Transverse colon (tissue), 4 donors: ENCODE measurements at regions not wholly inside any gene's neighbourhood (a gene's known extent, or its start where the extent isn't known, plus 50 kb on each side); places are given as distances from the start of the nearest gene placed in this dataset.

Experiments
- EP300 ChIP-seq: sonication (generic); formaldehyde crosslinking; IDR thresholded peaks from one replicate; pipeline ENCODE4 v1.6.1; 2017; ENCODE audit warnings: antibody characterized with exemption, low read depth
- POLR2A ChIP-seq: fragments of 450-650 bp; IDR thresholded peaks from one replicate; pipeline ENCODE4 v1.6.1; 2016; ENCODE audit warnings: antibody characterized with exemption, mild to moderate bottlenecking, moderate library complexity
- POLR2AphosphoS5 ChIP-seq, 3 donors: sonication (generic); formaldehyde crosslinking; IDR thresholded peaks; one replicate each; pipeline ENCODE4 v1.6.1; 2016; ENCODE audit warnings: antibody characterized with exemption in 3 of 3
- TF ChIP-seq, protein P1 (sequence below), 5 experiments: fragments of 200-600 bp in 3 of 5; fragments of 450-650 bp in 2 of 5; sonication (generic) in 3 of 5; IDR thresholded peaks; 1 replicate in 2 of 5; 2 replicates in 3 of 5; pipeline ENCODE4 v1.5.1; 2016 to 2017; ENCODE audit warnings: antibody characterized with exemption in 5 of 5, inconsistent platforms in 3 of 5, mild to moderate bottlenecking in 2 of 5, moderate library complexity in 1 of 5

DNA sequence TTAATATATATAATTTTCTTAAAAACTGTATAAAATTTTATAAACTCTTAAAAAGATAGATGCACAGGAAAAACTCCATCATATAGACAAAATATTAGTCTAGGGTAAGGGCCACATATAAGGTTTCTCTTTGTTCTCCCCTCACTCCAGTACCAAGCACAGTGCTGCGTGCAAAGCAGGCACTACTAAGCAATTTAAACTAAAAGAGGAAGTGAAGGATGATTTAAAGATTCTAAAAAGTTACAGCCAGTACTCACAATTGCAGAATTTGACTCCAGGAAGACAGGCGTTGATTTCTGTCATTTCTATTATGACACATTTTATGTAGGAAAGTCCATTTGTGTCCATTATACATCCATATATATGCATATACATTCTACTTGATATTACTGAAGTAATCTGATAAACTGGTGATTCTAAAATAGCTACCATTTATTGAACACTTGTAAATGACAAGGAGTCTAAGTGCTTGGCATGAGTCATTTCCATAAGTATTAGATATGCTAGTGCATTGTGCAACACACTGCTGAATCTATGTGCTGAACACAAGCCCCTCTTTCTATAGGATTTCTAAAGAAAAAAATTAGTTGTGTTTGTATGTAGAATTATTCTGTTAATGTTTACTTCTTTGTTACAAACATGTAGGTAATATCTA, 785.5 kb upstream of the ARRDC4 start:
- TF ChIP-seq POLR2A: no peak
- TF ChIP-seq, protein P1, sequence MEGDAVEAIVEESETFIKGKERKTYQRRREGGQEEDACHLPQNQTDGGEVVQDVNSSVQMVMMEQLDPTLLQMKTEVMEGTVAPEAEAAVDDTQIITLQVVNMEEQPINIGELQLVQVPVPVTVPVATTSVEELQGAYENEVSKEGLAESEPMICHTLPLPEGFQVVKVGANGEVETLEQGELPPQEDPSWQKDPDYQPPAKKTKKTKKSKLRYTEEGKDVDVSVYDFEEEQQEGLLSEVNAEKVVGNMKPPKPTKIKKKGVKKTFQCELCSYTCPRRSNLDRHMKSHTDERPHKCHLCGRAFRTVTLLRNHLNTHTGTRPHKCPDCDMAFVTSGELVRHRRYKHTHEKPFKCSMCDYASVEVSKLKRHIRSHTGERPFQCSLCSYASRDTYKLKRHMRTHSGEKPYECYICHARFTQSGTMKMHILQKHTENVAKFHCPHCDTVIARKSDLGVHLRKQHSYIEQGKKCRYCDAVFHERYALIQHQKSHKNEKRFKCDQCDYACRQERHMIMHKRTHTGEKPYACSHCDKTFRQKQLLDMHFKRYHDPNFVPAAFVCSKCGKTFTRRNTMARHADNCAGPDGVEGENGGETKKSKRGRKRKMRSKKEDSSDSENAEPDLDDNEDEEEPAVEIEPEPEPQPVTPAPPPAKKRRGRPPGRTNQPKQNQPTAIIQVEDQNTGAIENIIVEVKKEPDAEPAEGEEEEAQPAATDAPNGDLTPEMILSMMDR (IDR thresholded peaks at IDR 0.05): no peak
- no peak for TF ChIP-seq POLR2AphosphoS5 (IDR thresholded peaks at IDR 0.05)
- no peak for TF ChIP-seq EP300
